ENCODE measurements at regions not wholly inside any gene's neighbourhood (a gene's known extent, or its start where the extent isn't known, plus 50 kb on each side); places are given as distances from the start of the nearest gene placed in this dataset.
"Not testable (repeated sequence)": the region's sequence is repeated elsewhere in the genome, so short reads cannot be mapped to it uniquely, and the experiment has no call there.

- TF ChIP-seq POLR2A (IDR thresholded peaks at IDR 0.05): no peak
- no peak for TF ChIP-seq CTCF (IDR thresholded peaks at IDR 0.05)
- DNase-seq: no peak
- H3K4me1 ChIP-seq: no peaks in the 10 kb centered on the region
- H3K9me3 ChIP-seq: no peaks in the 10 kb centered on the region
- H3K27ac ChIP-seq: no peak overlapping the region
- H3K4me3 ChIP-seq: no peak overlapping the region
- H3K36me3 ChIP-seq: no peaks in the 10 kb centered on the region
- no peaks in the 10 kb centered on the region for H3K27me3 ChIP-seq
Observed at GRCh38 chr14:58994130-58994529, 194.3 kb upstream of the DAAM1 start.

GRCh38 chr14:59004012-59004411 lies 184.5 kb upstream of the DAAM1 start:
- no peaks in the 10 kb centered on the region for H3K36me3 ChIP-seq
- no peaks in the 10 kb centered on the region for H3K4me1 ChIP-seq
- no peak overlapping the region for H3K4me3 ChIP-seq
- no peaks in the 10 kb centered on the region for H3K27me3 ChIP-seq
- no peak for DNase-seq
- H3K9me3 ChIP-seq: no peaks in the 10 kb centered on the region
- no peak overlapping the region for H3K27ac ChIP-seq
- TF ChIP-seq CTCF (IDR thresholded peaks at IDR 0.05): peak in 2 of 6 experiments; percentile 10 to 29
- no peak for TF ChIP-seq POLR2A (IDR thresholded peaks at IDR 0.05)

GRCh38 chr14:59006179-59006578 lies 182.3 kb upstream of the DAAM1 start:
- H3K36me3 ChIP-seq, H3K4me1 ChIP-seq, H3K27ac ChIP-seq, H3K4me3 ChIP-seq, H3K27me3 ChIP-seq, H3K9me3 ChIP-seq, DNase-seq: not testable (repeated sequence)

GRCh38 chr14:59009967-59010366 lies 178.5 kb upstream of the DAAM1 start:
- no peaks in the 10 kb centered on the region for H3K9me3 ChIP-seq
- H3K4me1 ChIP-seq: no peaks in the 10 kb centered on the region
- no peaks in the 10 kb centered on the region for H3K27me3 ChIP-seq
- H3K4me3 ChIP-seq: no peak overlapping the region
- no peak overlapping the region for H3K27ac ChIP-seq
- DNase-seq: no peak
- no peak for TF ChIP-seq POLR2A (IDR thresholded peaks at IDR 0.05)
- no peak for TF ChIP-seq CTCF (IDR thresholded peaks at IDR 0.05)
- H3K36me3 ChIP-seq: no peaks in the 10 kb centered on the region

- Histone ChIP-seq H3K27me3 (no peaks in the 10 kb centered on the region), H3K4me3 (no peak overlapping the region), H3K9me3 (no peaks in the 10 kb centered on the region), H3K27ac (no peak overlapping the region), H3K36me3 (no peaks in the 10 kb centered on the region), H3K4me1 (no peaks in the 10 kb centered on the region)
- no peak for TF ChIP-seq CTCF (IDR thresholded peaks at IDR 0.05)
- no peak for TF ChIP-seq POLR2A (IDR thresholded peaks at IDR 0.05)
- DNase-seq: no peak
Observed at GRCh38 chr14:59013672-59014298, 174.7 kb upstream of the DAAM1 start.

- Histone ChIP-seq H3K4me3 (no peak overlapping the region), H3K4me1 (no peaks in the 10 kb centered on the region), H3K9me3 (no peaks in the 10 kb centered on the region), H3K27ac (no peak overlapping the region), H3K27me3 (no peaks in the 10 kb centered on the region), H3K36me3 (no peaks in the 10 kb centered on the region)
- TF ChIP-seq CTCF (IDR thresholded peaks at IDR 0.05): no peak
- no peak for TF ChIP-seq POLR2A (IDR thresholded peaks at IDR 0.05)
- DNase-seq: no peak
Observed at GRCh38 chr14:59015482-59015881, 173.0 kb upstream of the DAAM1 start.

Data from Peyer's patch (tissue), 4 donors.